HepG2 (cell line): ENCODE measurements at regions not wholly inside any gene's neighbourhood (a gene's known extent, or its start where the extent isn't known, plus 50 kb on each side); places are given as distances from the start of the nearest gene placed in this dataset.

Experiments
- ATAC-seq: fragments of 200-7000 bp; cut with Tn5 transposase; 3 replicates; pipeline ENCODE4 v1.9.1; 2020; ENCODE audit warnings: mild to moderate bottlenecking, moderate library complexity
- BruUV-seq: library from RNA; stranded (reverse); fragments of 400-500 nt; replicated peaks from 2 replicates; lab custom pipeline; 2021; lab: Mats Ljungman, UMichigan
- CTCF ChIA-PET: fragments of 300-600 bp; formaldehyde crosslinking; extraction: SDS; loops from one replicate; lab custom pipeline; 2021; ENCODE audit warnings: low total read pairs, inconsistent platforms, low intra/inter-chr PET ratio; lab: Yijun Ruan, JAX
- POLR2A ChIA-PET: fragments of 350-600 bp; sonication (Branson Sonifier 250); formaldehyde crosslinking; loops from one replicate; lab custom pipeline; 2020; ENCODE audit warnings: antibody characterized with exemption, inconsistent platforms; lab: Yijun Ruan, JAX
- DNase-seq: peaks from one replicate; pipeline ENCODE4 v3.0.0-alpha.2; 2015; ENCODE audit warnings: low spot score
- FAIRE-seq: peaks from 3 replicates; lab custom pipeline; 2011; peaks lifted over from hg19 to GRCh38; lab: Jason Lieb, UNC
- H2AFZ ChIP-seq: one replicate; pipeline ENCODE4 v1.6.1; 2011; ENCODE audit warnings: low read length, inconsistent platforms
- H3K27ac ChIP-seq: fragments of 300-600 bp; 3 replicates; pipeline ENCODE4 v1.8.0; 2011; ENCODE audit warnings: mixed run types, mild to moderate bottlenecking, mixed read lengths, low read length, inconsistent platforms; ENCODE audit not compliant: insufficient read depth; ENCODE audit errors: extremely low read length
- H3K27me3 ChIP-seq, 2 experiments: fragments of 200-600 bp in 1 of 2; 2 replicates in 1 of 2; 3 replicates in 1 of 2; pipeline versions ENCODE4 v1.6.0 to v1.8.0; 2011; ENCODE audit warnings: low read length in 2 of 2, mild to moderate bottlenecking in 2 of 2, moderate library complexity in 2 of 2, inconsistent platforms in 1 of 2; ENCODE audit not compliant: insufficient read depth in 2 of 2, control insufficient read depth in 1 of 2
- H3K36me3 ChIP-seq, 2 experiments: fragments of 200-600 bp in 1 of 2; replicated peaks in 1 of 2; 2 replicates in 1 of 2; 3 replicates in 1 of 2; pipeline versions ENCODE4 v1.5.1 to v1.8.0; 2011; ENCODE audit warnings: low read length in 2 of 2, inconsistent platforms in 1 of 2; ENCODE audit not compliant: insufficient read depth in 2 of 2, control insufficient read depth in 1 of 2
- H3K4me1 ChIP-seq: 2 replicates; pipeline ENCODE4 v1.5.1; 2012; ENCODE audit warnings: low read length, inconsistent platforms; ENCODE audit not compliant: insufficient read depth
- H3K4me2 ChIP-seq: 2 replicates; pipeline ENCODE4 v1.6.0; 2011; ENCODE audit warnings: low read depth, low read length, inconsistent platforms
- H3K4me3 ChIP-seq, 3 experiments: fragments of 200-600 bp in 1 of 3; sonication (generic), shearing (Covaris generic) in 1 of 3; replicated peaks in 1 of 3; 2 replicates each; pipeline ENCODE4 v1.5.1; 2011 to 2016; ENCODE audit warnings: low read length in 3 of 3, inconsistent platforms in 2 of 3, low read depth in 2 of 3, mild to moderate bottlenecking in 2 of 3, control low read depth in 1 of 3, mixed read lengths in 1 of 3; ENCODE audit not compliant: insufficient read depth in 1 of 3
- H3K79me2 ChIP-seq: one replicate; pipeline ENCODE4 v1.6.1; 2011; ENCODE audit warnings: low read length, inconsistent platforms; ENCODE audit not compliant: insufficient read depth
- H3K9ac ChIP-seq: 2 replicates; pipeline ENCODE4 v1.6.0; 2011; ENCODE audit warnings: mild to moderate bottlenecking, low read depth, low read length, inconsistent platforms; ENCODE audit not compliant: insufficient read depth
- H3K9me3 ChIP-seq: 2 replicates; pipeline ENCODE4 v1.5.1; 2012; ENCODE audit warnings: mild to moderate bottlenecking, low read length
- H4K20me1 ChIP-seq: 2 replicates; pipeline ENCODE4 v1.6.0; 2011; ENCODE audit warnings: inconsistent platforms, mild to moderate bottlenecking, low read length, moderate library complexity; ENCODE audit not compliant: insufficient read depth
- FOXC1 ChIP-seq: sonication (generic); formaldehyde crosslinking; IDR thresholded peaks from 2 replicates; pipeline ENCODE4 v1.8.0; 2022; ENCODE audit warnings: mild to moderate bottlenecking, missing genetic modification reagents, borderline replicate concordance
- GPN1 ChIP-seq: sonication (generic); formaldehyde crosslinking; IDR thresholded peaks from 2 replicates; pipeline ENCODE4 v1.5.1; 2020; ENCODE audit warnings: missing genetic modification reagents, borderline replicate concordance
- HDAC1 ChIP-seq: sonication (generic); formaldehyde crosslinking; IDR thresholded peaks from 2 replicates; pipeline ENCODE4 v1.5.1; 2020; ENCODE audit warnings: mild to moderate bottlenecking, missing genetic modification reagents
- HIVEP1 ChIP-seq: sonication (generic); formaldehyde crosslinking; IDR thresholded peaks from 2 replicates; pipeline ENCODE4 v1.4.0; 2020; ENCODE audit warnings: mild to moderate bottlenecking, missing genetic modification reagents
- JUN ChIP-seq: sonication (generic); formaldehyde crosslinking; IDR thresholded peaks from 2 replicates; pipeline ENCODE4 v1.4.0; 2020; ENCODE audit warnings: mild to moderate bottlenecking, missing genetic modification reagents
- KDM6A ChIP-seq: IDR thresholded peaks from 2 replicates; pipeline ENCODE4 v1.6.1; 2016; ENCODE audit warnings: low read depth
- MIXL1 ChIP-seq: IDR thresholded peaks from 2 replicates; pipeline ENCODE4 v1.6.1; 2016
- NFKBIZ ChIP-seq: IDR thresholded peaks from 2 replicates; pipeline ENCODE4 v1.6.1; 2018; ENCODE audit warnings: missing genetic modification reagents, missing compliant biosample characterization
- NPAS2 ChIP-seq: sonication (generic); formaldehyde crosslinking; IDR thresholded peaks from 2 replicates; pipeline ENCODE4 v1.8.0; 2022; ENCODE audit warnings: mild to moderate bottlenecking, missing genetic modification reagents, borderline replicate concordance
- PHF20 ChIP-seq: sonication (generic); formaldehyde crosslinking; IDR thresholded peaks from 2 replicates; pipeline ENCODE4 v1.5.0; 2020; ENCODE audit warnings: mild to moderate bottlenecking, missing genetic modification reagents
- SIX1 ChIP-seq: sonication (generic); formaldehyde crosslinking; IDR thresholded peaks from 2 replicates; pipeline ENCODE4 v1.4.0; 2020; ENCODE audit warnings: missing genetic modification reagents, borderline replicate concordance
- SNAPC2 ChIP-seq: sonication (generic); formaldehyde crosslinking; IDR thresholded peaks from 2 replicates; pipeline ENCODE4 v1.8.1; 2022; ENCODE audit warnings: mild to moderate bottlenecking, missing genetic modification reagents
- TARDBP ChIP-seq: sonication (generic); formaldehyde crosslinking; IDR thresholded peaks from 2 replicates; pipeline ENCODE4 v1.8.0; 2022; ENCODE audit warnings: mild to moderate bottlenecking, missing genetic modification reagents
- ZBTB33 ChIP-seq: sonication (generic); formaldehyde crosslinking; IDR thresholded peaks from 2 replicates; pipeline ENCODE4 v1.4.0; 2020; ENCODE audit warnings: missing genetic modification reagents
- ZNF224 ChIP-seq: sonication (generic); formaldehyde crosslinking; IDR thresholded peaks from 2 replicates; pipeline ENCODE4 v1.5.0; 2020; ENCODE audit warnings: mild to moderate bottlenecking, missing genetic modification reagents
- ZNF562 ChIP-seq: sonication (generic); formaldehyde crosslinking; IDR thresholded peaks from 2 replicates; pipeline ENCODE4 v1.8.0; 2022; ENCODE audit warnings: missing genetic modification reagents, borderline replicate concordance
- ZNF678 ChIP-seq: sonication (generic); formaldehyde crosslinking; IDR thresholded peaks from 2 replicates; pipeline ENCODE4 v1.4.0; 2020; ENCODE audit warnings: mild to moderate bottlenecking, missing genetic modification reagents
- WGBS: methylation state at CpG from one replicate; pipeline ENCODE4 v1.1.6; 2017; ENCODE audit warnings: low lambda C conversion rate; 5-methylcytosine and 5-hydroxymethylcytosine counted together
- in situ Hi-C: cut with HindIII; loops from 2 replicates; pipeline ENCODE4 v1.10.0; 2017; ENCODE audit warnings: low pct_unique_long_range_greater_than_20kb; ENCODE audit not compliant: extremely low pct_ligation_motif_present
- intact Hi-C: fragments of 100-400 bp; cut with micrococcal nuclease; formaldehyde crosslinking; loops from one replicate; pipeline ENCODE4 v1.10.0; 2022; ENCODE audit not compliant: unreplicated experiment

GRCh38 chr2:43009448-43009847, 217.0 kb downstream of the ZFP36L2 start:
- FAIRE-seq (no peak), ATAC-seq (no peak), DNase-seq (no peak)
- Histone ChIP-seq H2AFZ (no peak overlapping the region), H3K9ac (no peak overlapping the region), H3K79me2 (no peaks in the 10 kb centered on the region), H4K20me1 (no peaks in the 10 kb centered on the region), H3K27me3 (no peaks in the 10 kb centered on the region), H3K4me2 (no peak overlapping the region), H3K27ac (no peak overlapping the region), H3K4me3 (no peak overlapping the region), H3K9me3 (peaks cover 7% of the 10 kb centered on the region; the same call in 1 of the 2 replicates), H3K36me3 (no peaks in the 10 kb centered on the region), H3K4me1 (peaks cover 65% of the 10 kb centered on the region)
- intact Hi-C loops = no loop called here
- no TSS peak for BruUV-seq
- in situ Hi-C loops = no loop called here
- TF ChIP-seq FOXC1 (CRISPR knock-in tag) (0 out of 2 replicates have a peak, but pooled peaks have one; percentile 22), TARDBP (CRISPR knock-in tag) (peak; percentile 28; the same call in 1 of the 2 replicates), SNAPC2 (CRISPR knock-in tag) (no peak), ZNF562 (CRISPR knock-in tag) (no peak), ZBTB33 (peak; percentile 69; the same call in 1 of the 2 replicates), NPAS2 (CRISPR knock-in tag) (0 out of 2 replicates have a peak, but pooled peaks have one; percentile 25)
- CTCF ChIA-PET = no interaction called here
- 86% methylated on average over 5 of the region's 5 CpGs for WGBS
- POLR2A ChIA-PET = interaction anchor here (1.2 to 24.4 kb wide), 3 partner anchors 9 to 32 kb away, joined by 3 to 555 read pairs (median 86); no protein-coding TSS in a partner anchor

GRCh38 chr2:43008388-43008787, 216.0 kb upstream of the HAAO start:
- BruUV-seq = no TSS peak
- CTCF ChIA-PET = no interaction called here

More at GRCh38 chr2:43008388-43008787, 216.0 kb upstream of the HAAO start:
- Histone ChIP-seq H3K27me3 (no peaks in the 10 kb centered on the region), H2AFZ (no peak overlapping the region), H3K4me2 (no peak overlapping the region), H3K27ac (no peak overlapping the region), H3K79me2 (no peaks in the 10 kb centered on the region), H3K9ac (no peak overlapping the region), H3K4me1 (peaks cover 69% of the 10 kb centered on the region), H3K9me3 (peaks cover 7% of the 10 kb centered on the region; the same call in 1 of the 2 replicates), H3K4me3 (no peak overlapping the region), H3K36me3 (no peaks in the 10 kb centered on the region)
- ATAC-seq (no peak), DNase-seq (no peak), FAIRE-seq (no peak)
- intact Hi-C loops (no loop called here), in situ Hi-C loops (no loop called here)
- POLR2A ChIA-PET = interaction anchor here (0.5 to 24.4 kb wide), 4 partner anchors 10 to 31 kb away, joined by 3 to 555 read pairs (median 44); no protein-coding TSS in a partner anchor
- TF ChIP-seq HDAC1 (CRISPR knock-in tag) (no peak), KDM6A (CRISPR knock-in tag) (no peak), GPN1 (CRISPR knock-in tag) (no peak), PHF20 (CRISPR knock-in tag) (no peak), ZNF678 (CRISPR knock-in tag) (no peak), HIVEP1 (CRISPR knock-in tag) (no peak), MIXL1 (CRISPR knock-in tag) (no peak), NFKBIZ (CRISPR knock-in tag) (no peak), ZNF224 (CRISPR knock-in tag) (no peak), SIX1 (no peak), JUN (no peak)
- TF ChIP-seq, all 625 proteins: peak for 0
- no peaks in the 10 kb centered on the region for H4K20me1 ChIP-seq
- WGBS = 82% methylated on average over 4 of the region's 4 CpGs
